NCI-H1105 (cell line): ENCODE measurements at regions not wholly inside any gene's neighbourhood (a gene's known extent, or its start where the extent isn't known, plus 50 kb on each side); places are given as distances from the start of the nearest gene placed in this dataset.
"Not testable (repeated sequence)": the region's sequence is repeated elsewhere in the genome, so short reads cannot be mapped to it uniquely, and the experiment has no call there.

Experiments
- DNase-seq: peaks from one replicate; lab custom pipeline; 2025; lab: John Stamatoyannopoulos, UW

GRCh38 chr5:82425591-82425990 is 147.4 kb upstream of the RPS23 start:
- no peak for DNase-seq

- no peak for DNase-seq
Observed at GRCh38 chr5:82424211-82424610, 146.1 kb upstream of the RPS23 start.

GRCh38 chr5:82422751-82423181 is 144.6 kb upstream of the RPS23 start:
- no peak for DNase-seq

- no peak for DNase-seq
Observed at GRCh38 chr5:82422001-82422740, 144.0 kb upstream of the RPS23 start.

GRCh38 chr5:82421119-82421518 is 143.0 kb upstream of the RPS23 start:
- no peak for DNase-seq

GRCh38 chr5:82420524-82420923 is 142.4 kb upstream of the RPS23 start:
- DNase-seq, result not testable (repeated sequence)

GRCh38 chr5:82419559-82420332 is 141.6 kb upstream of the RPS23 start:
- DNase-seq, result no peak

- no peak for DNase-seq
Observed at GRCh38 chr5:82418608-82418950, 140.4 kb upstream of the RPS23 start.

- DNase-seq, result no peak
Observed at GRCh38 chr5:82417776-82418607, 139.8 kb upstream of the RPS23 start.

GRCh38 chr5:82416512-82416911 is 138.4 kb upstream of the RPS23 start:
- no peak for DNase-seq

GRCh38 chr5:82414041-82414388 is 135.9 kb upstream of the RPS23 start:
- DNase-seq, result no peak

- no peak for DNase-seq
Observed at GRCh38 chr5:82413302-82414040, 135.3 kb upstream of the RPS23 start.

- no peak for DNase-seq
Observed at GRCh38 chr5:82408033-82408432, 129.9 kb upstream of the RPS23 start.

- no peak for DNase-seq
Observed at GRCh38 chr5:82406205-82406773, 128.1 kb upstream of the RPS23 start.

GRCh38 chr5:82405618-82406204 is 127.6 kb upstream of the RPS23 start:
- DNase-seq, result no peak

- no peak for DNase-seq
Observed at GRCh38 chr5:82405161-82405560, 127.0 kb upstream of the RPS23 start.

GRCh38 chr5:82404382-82404945 is 126.3 kb upstream of the RPS23 start:
- no peak for DNase-seq

GRCh38 chr5:82403724-82404123 is 125.6 kb upstream of the RPS23 start:
- no peak for DNase-seq

- DNase-seq, result no peak
Observed at GRCh38 chr5:82403026-82403425, 124.9 kb upstream of the RPS23 start.

- no peak for DNase-seq
Observed at GRCh38 chr5:82399111-82399510, 121.0 kb upstream of the RPS23 start.

- DNase-seq, result no peak
Observed at GRCh38 chr5:82397741-82398320, 119.7 kb upstream of the RPS23 start.
